NB4 (cell line): ENCODE measurements at regions not wholly inside any gene's neighbourhood (a gene's known extent, or its start where the extent isn't known, plus 50 kb on each side); places are given as distances from the start of the nearest gene placed in this dataset.

Experiments
- DNase-seq: peaks from one replicate; pipeline ENCODE4 v3.0.0; 2010; ENCODE audit warnings: low read depth
- H3K4me3 ChIP-seq: one replicate; pipeline ENCODE4 v1.5.1; 2011; ENCODE audit warnings: mild to moderate bottlenecking, low read depth, low read length, moderate library complexity
- CTCF ChIP-seq: IDR thresholded peaks from one replicate; pipeline ENCODE4 v1.5.1; 2012; ENCODE audit warnings: low read depth, low read length
- MAX ChIP-seq: IDR thresholded peaks from 2 replicates; pipeline ENCODE4 v1.6.1; 2011; ENCODE audit warnings: low read depth, low read length
- MYC ChIP-seq: IDR thresholded peaks from 2 replicates; pipeline ENCODE4 v1.6.1; 2011; ENCODE audit warnings: low read depth, low read length
- POLR2A ChIP-seq: IDR thresholded peaks from 2 replicates; pipeline ENCODE4 v1.6.1; 2011; ENCODE audit warnings: mild to moderate bottlenecking; ENCODE audit not compliant: insufficient read length; ENCODE audit errors: extremely low read depth

GRCh38 chr4:1500231-1500965 lies 94.2 kb upstream of the NKX1-1 start:
- no peak for DNase-seq
- no peak for TF ChIP-seq CTCF
- TF ChIP-seq POLR2A = no peak
- TF ChIP-seq MAX = no peak
- TF ChIP-seq MYC = no peak
- no peak overlapping the region for H3K4me3 ChIP-seq

- TF ChIP-seq MYC (no peak), CTCF (no peak), MAX (no peak), POLR2A (no peak)
- DNase-seq = no peak
- no peak overlapping the region for H3K4me3 ChIP-seq
Measured at GRCh38 chr4:1499465-1499864, 93.2 kb upstream of the NKX1-1 start.

- H3K4me3 ChIP-seq = no peak overlapping the region
- no peak for TF ChIP-seq CTCF
- no peak for TF ChIP-seq MAX
- TF ChIP-seq POLR2A = no peak
- TF ChIP-seq MYC = no peak
- DNase-seq = no peak
Measured at GRCh38 chr4:1497189-1497801, 91.1 kb upstream of the NKX1-1 start.

- H3K4me3 ChIP-seq = no peak overlapping the region
- DNase-seq = no peak
- TF ChIP-seq MYC = no peak
- TF ChIP-seq CTCF = no peak
- TF ChIP-seq POLR2A = no peak
- no peak for TF ChIP-seq MAX
Measured at GRCh38 chr4:1496116-1496642, 89.9 kb upstream of the NKX1-1 start.

GRCh38 chr4:1495416-1496115 lies 89.3 kb upstream of the NKX1-1 start:
- TF ChIP-seq POLR2A (no peak), MYC (no peak), CTCF (no peak), MAX (no peak)
- no peak overlapping the region for H3K4me3 ChIP-seq
- no peak for DNase-seq
